ENCODE measurements at regions not wholly inside any gene's neighbourhood (a gene's known extent, or its start where the extent isn't known, plus 50 kb on each side); places are given as distances from the start of the nearest gene placed in this dataset.
A peak's percentile ranks its signal among the peaks of the same experiment; 100 is the strongest.

DNA sequence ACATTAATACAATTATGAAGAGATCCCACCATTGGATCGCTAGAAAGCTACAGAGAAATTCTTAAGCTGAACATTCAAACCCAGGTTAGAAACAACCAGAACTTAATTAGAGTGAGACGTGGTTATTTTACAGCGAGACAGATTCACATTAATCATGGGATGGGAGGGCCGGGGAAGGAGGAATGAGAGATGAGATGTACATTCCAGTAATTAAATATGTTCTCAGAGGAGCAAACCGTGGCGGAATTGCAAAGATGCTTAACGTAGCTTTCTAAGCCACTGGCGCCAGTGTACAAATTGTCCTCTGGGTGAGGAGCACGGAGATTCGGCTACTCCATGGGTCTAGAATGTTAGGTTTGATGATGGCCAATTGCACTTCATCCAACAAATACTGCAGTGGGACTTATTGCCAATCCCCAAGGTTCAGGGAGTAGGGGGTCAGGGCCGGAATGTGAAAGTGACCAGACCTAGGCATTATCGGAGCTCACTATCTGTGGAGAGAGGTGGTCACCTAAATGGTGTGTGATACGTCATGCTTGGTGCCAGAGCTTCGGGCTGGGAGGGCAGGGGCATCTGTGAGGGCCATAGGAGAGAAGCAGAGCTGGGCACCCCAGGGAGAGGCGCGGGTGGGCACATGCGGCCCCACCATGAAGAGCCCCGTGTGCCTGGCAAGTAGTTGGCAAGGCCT lies 114.7 kb downstream of the EDN3 start:
- no peaks in the 10 kb centered on the region for H3K36me3 Mint-ChIP-seq
- H3K4me3 Mint-ChIP-seq, result no peak overlapping the region
- ATAC-seq (no peak), DNase-seq (ENCODE audit: low spot score in 2 of 2) (no peak)
- no peaks in the 10 kb centered on the region for H3K4me1 Mint-ChIP-seq
- H3K9me3 Mint-ChIP-seq, result no peaks in the 10 kb centered on the region
- no peak overlapping the region for H3K27ac Mint-ChIP-seq

DNA sequence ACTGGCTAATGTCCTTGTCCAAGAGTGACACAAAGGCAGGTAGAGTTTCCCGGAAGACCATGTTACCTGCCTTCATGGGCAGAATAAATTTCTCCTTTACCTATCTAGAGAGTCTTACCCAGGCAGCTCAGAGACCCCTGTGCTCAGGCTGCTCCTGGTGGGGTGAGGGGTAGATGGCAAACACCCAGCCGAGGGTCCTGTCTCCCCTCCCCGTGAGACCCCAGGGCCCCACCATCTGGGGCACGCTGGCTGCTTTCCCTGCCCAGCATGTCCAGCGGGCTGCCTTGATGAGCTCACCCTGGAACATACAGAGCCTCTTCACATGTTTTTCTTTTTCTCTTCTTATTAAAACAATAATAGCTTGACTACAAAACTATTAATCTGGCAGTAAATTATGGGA lies 116.5 kb downstream of the EDN3 start:
- no peak for ATAC-seq
- no peak for DNase-seq (ENCODE audit: low spot score in 2 of 2)
- Mint-ChIP-seq H3K4me1 (no peaks in the 10 kb centered on the region), H3K9me3 (no peaks in the 10 kb centered on the region), H3K4me3 (no peak overlapping the region), H3K27ac (no peak overlapping the region), H3K36me3 (no peaks in the 10 kb centered on the region)

DNA sequence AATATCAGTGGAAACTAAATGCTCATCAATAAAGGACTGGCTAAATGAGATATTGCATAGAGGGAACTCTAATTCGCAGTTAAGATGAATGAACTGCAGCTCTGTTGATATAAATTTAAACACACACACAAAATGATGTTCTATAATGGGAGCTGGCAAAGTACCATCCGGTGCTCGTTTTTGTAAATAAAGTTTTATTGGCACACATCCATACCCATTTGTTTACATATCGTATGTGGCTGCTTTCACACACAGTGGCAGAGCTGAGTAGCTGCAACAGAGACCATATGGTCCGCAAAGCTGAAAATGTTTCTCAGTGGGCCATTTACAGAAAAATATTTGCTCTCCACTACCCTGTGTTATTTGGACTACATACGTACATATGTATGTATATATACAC lies 120.7 kb downstream of the EDN3 start:
- H3K9me3 Mint-ChIP-seq, result no peaks in the 10 kb centered on the region
- no peaks in the 10 kb centered on the region for H3K36me3 Mint-ChIP-seq
- H3K27ac Mint-ChIP-seq, result no peak overlapping the region
- ATAC-seq, result no peak
- no peak for DNase-seq (ENCODE audit: low spot score in 2 of 2)
- no peak overlapping the region for H3K4me3 Mint-ChIP-seq
- H3K4me1 Mint-ChIP-seq, result no peaks in the 10 kb centered on the region

DNA sequence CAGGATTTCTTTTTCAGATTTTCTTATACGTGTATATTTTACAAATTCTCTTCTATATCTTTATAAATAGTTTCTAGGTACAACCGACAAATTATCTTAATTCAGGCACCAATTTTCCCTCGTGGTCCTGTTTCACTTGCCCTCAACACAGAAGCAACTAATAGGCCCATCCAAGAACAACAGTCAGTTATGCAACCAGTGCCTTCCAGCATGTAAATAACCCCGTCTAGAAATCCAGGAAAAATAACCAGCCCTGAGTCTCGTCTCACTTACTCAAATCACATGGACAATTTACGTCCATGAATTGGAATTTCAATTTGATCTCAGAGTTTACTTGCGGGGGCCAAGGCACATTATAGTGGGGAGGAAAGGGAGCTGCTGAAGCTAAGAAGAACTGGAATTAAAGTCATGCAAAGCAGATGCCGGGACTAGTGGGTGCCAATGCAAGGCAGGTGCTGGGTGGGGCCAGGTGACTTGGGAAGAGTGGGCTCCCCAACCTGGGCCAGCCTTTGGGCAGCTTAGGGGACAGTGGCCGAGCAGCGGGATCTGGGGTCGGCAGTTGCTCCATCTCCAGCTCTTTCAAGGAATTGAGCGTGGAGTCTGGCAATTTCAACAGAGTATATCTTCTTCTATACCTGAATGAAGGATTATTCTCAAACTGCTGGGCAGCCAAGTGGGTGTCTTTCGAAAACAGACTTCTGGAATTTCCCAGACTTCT lies 121.7 kb downstream of the EDN3 start:
- H3K9me3 Mint-ChIP-seq, result no peaks in the 10 kb centered on the region
- ATAC-seq, result no peak
- no peaks in the 10 kb centered on the region for H3K4me1 Mint-ChIP-seq
- H3K4me3 Mint-ChIP-seq, result no peak overlapping the region
- DNase-seq (ENCODE audit: low spot score in 2 of 2), result no peak
- H3K27ac Mint-ChIP-seq, result no peak overlapping the region
- H3K36me3 Mint-ChIP-seq, result no peaks in the 10 kb centered on the region

DNA sequence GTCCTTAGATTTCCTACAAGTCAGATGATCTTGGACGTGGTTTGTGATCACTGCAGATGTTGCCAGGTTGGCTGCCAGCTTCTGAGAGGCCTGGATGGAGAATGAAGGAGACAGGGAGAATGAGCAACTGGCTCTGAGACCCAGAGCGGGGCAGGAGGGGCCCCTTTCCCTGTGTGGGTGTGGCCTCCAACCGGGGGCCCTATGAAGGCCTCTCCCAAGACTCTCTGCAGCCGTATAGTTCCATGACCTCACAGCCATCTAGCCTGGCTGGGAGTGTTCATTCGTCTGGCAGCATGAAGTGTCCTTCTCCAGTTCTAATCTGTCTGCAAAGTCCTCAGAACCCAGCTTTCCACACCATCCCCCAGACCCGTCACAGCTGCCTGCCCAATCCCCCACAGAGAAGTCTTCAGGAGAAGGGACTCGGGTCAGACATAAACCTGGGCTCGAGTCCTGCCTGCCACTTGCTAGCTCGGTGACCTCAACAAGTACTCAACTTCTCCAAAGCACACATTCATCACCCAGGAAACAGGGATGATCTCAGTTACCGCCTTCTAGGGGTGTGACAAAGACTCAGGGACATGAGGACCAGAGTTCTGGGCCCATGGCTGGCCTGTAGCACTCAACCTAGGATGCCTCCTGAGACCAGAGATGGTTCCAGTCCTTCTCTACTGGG lies 122.6 kb downstream of the EDN3 start:
- Mint-ChIP-seq H3K27ac (no peak overlapping the region), H3K36me3 (no peaks in the 10 kb centered on the region), H3K4me1 (no peaks in the 10 kb centered on the region), H3K4me3 (no peak overlapping the region), H3K9me3 (no peaks in the 10 kb centered on the region)
- DNase-seq (ENCODE audit: low spot score in 2 of 2), result no peak
- ATAC-seq, result peak; percentile 4

DNA sequence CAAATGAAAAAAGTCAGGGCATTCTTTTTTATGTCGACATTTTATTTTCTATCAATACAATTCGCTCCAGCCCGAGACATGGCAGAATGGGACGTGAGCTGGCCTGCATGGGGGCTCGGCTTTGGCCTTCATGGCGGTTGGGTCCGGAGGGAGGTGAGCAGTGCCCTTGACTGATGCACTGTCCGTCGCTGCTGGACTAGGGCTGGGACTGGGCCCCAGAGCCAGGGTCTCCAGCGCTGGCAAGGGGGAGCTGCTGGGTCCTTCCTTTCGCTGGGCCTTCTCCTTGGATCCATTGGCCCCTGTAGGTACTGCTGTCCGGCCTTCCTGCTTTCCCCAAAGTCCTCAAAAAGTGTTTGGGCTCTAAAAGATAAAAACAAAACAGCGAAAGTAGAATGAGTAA lies 124.6 kb downstream of the EDN3 start:
- ATAC-seq (no peak), DNase-seq (ENCODE audit: low spot score in 2 of 2) (no peak)
- Mint-ChIP-seq H3K36me3 (no peaks in the 10 kb centered on the region), H3K4me1 (peaks cover 16% of the 10 kb centered on the region), H3K4me3 (no peak overlapping the region), H3K27ac (no peak overlapping the region), H3K9me3 (no peaks in the 10 kb centered on the region)

DNA sequence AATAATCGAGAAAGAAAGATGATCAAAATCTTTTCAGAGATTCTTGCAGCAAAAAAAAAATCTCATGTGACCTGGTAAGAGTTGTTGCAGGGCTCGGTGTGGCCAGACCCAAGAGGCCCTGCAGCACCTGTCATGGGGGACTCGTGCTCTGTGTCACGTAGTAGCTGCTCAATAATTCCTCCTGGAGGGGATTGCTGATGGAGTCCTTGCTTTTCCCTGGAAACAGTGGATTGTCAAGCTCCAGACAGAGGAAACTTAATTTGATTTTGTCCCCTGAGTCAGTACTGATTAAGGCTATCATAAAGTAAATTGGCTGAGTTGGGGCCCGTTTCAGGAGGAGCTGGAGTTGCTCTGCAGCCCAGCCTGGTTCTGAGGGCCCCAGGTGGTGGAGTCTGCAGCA lies 125.2 kb downstream of the EDN3 start:
- Mint-ChIP-seq H3K4me1 (peaks cover 16% of the 10 kb centered on the region), H3K27ac (no peak overlapping the region), H3K9me3 (no peaks in the 10 kb centered on the region), H3K4me3 (no peak overlapping the region), H3K36me3 (no peaks in the 10 kb centered on the region)
- DNase-seq (ENCODE audit: low spot score in 2 of 2) (no peak), ATAC-seq (no peak)

DNA sequence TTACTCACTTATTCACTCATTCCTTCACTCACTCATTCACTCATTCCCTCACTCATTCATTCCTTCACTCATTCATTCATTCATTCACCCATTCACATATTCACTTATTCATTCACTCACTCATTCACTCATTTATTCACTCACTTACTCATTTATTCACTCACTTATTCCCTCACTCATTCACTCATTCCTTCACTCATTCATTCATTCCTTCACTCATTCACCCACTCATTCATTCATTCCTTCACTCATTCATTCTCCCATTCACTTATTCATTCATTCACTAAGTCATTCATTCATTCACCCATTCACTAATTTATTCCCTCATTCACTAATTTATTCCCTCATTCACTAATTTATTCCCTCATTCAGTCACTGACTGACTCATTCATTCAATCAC lies 127.6 kb downstream of the EDN3 start:
- Mint-ChIP-seq H3K4me1 (peaks cover 16% of the 10 kb centered on the region), H3K27ac (no peak overlapping the region), H3K9me3 (no peaks in the 10 kb centered on the region), H3K4me3 (no peak overlapping the region), H3K36me3 (no peaks in the 10 kb centered on the region)
- DNase-seq (ENCODE audit: low spot score in 2 of 2), result no peak
- ATAC-seq, result no peak

DNA sequence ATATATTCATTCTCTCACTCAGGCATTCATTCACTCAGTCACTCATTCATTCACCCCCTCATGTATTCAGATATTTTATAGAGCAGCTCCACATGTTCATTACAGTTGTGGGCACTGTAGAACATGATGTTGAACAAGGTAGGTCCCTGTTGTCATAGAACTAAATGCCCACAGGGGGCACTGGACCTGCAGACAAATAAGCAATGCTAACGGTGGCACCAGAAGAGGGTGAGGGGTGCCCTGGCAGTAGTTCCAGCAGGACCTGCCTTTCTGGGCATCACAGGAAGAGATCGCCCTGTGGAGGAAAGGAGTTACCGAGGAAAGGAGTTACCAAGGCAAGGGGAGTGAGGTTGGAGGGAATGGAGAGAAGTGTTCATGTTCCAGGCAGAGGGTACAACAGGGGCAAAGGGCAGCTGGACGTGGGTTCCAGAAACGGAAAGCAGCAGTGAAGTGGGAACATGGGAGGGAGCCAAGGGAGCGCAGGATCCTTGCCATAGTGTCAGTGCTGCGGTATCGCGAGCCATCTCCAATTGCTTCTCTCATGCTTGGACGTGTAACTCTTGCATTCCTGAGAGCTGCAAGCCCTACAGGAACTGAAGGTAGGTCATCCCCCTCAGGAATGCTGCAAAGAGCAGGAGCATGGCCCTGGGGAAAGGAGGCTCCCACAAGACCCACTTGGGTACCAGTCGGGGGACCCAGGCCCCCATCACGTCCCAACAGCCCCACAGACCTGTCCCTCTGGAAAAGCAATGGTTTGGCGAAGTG lies 128.2 kb downstream of the EDN3 start:
- Mint-ChIP-seq H3K27ac (no peak overlapping the region), H3K36me3 (no peaks in the 10 kb centered on the region), H3K4me3 (peak overlapping the region; percentile 43), H3K4me1 (peaks cover 16% of the 10 kb centered on the region), H3K9me3 (no peaks in the 10 kb centered on the region)
- ATAC-seq (no peak), DNase-seq (ENCODE audit: low spot score in 2 of 2) (no peak)

DNA sequence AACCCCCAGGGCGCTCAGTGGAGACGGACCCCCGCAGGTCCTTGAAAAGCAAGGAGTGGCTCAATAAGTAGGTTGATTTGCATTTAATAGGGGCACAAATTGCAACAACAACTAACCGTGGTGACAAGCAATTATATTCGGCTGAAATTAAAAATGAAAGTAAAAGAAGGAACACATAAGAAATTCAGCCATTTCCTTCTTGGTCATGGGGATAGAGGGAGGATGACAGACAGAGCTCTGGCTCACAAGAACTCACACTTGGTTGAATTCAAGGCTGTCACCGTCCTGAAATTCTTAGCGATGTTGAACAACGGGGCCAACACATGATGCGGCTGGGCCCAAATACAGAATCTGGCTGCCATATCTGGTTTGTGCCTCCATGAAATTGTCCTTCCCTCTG lies 129.0 kb downstream of the EDN3 start:
- DNase-seq (ENCODE audit: low spot score in 2 of 2), result no peak
- no peak for ATAC-seq
- Mint-ChIP-seq H3K27ac (no peak overlapping the region), H3K4me1 (peaks cover 16% of the 10 kb centered on the region), H3K36me3 (no peaks in the 10 kb centered on the region), H3K9me3 (no peaks in the 10 kb centered on the region), H3K4me3 (peak overlapping the region; percentile 43)

DNA sequence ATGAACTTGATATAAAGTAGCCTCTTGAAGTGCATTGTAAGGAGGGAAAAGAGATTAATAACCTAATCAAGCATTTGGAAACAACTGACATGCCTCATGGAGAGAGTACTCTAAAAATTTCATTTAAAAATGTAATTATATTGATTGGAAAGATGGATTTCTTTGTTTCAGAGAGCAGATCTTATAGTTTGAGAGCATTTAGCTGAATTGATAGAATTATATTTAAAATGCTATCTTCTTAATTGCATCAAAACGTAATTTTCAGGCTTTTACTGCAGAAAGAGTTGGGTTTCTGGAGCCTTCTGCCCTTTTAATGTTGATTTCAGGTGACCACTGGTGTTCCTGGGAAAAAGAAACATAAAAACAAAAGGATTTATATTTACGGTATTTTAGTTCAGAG lies 130.6 kb downstream of the EDN3 start:
- peaks cover 16% of the 10 kb centered on the region for H3K4me1 Mint-ChIP-seq
- no peaks in the 10 kb centered on the region for H3K36me3 Mint-ChIP-seq
- H3K4me3 Mint-ChIP-seq, result no peak overlapping the region
- H3K9me3 Mint-ChIP-seq, result no peaks in the 10 kb centered on the region
- no peak overlapping the region for H3K27ac Mint-ChIP-seq
- DNase-seq (ENCODE audit: low spot score in 2 of 2) (no peak), ATAC-seq (no peak)

DNA sequence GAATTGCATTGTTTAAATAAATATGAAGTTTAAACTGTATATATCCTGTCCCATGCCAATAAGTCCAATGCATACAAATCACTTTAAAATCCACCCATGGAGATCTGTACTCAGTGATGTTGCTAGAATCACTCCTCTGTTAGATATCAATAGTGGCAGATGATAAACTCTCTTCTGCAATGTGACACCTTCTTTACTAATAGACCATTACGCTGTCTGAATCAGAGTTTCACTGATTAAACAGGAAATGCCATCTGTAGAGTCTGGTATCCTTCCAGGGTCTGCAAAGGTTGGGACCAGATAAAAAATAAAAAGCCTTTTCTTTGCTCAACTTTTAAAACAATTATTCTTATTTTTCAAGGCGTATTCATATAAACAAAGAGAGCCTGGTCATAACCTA lies 134.5 kb downstream of the EDN3 start:
- Mint-ChIP-seq H3K4me1 (no peaks in the 10 kb centered on the region), H3K36me3 (no peaks in the 10 kb centered on the region), H3K4me3 (no peak overlapping the region), H3K9me3 (no peaks in the 10 kb centered on the region), H3K27ac (no peak overlapping the region)
- DNase-seq (ENCODE audit: low spot score in 2 of 2) (no peak), ATAC-seq (no peak)

DNA sequence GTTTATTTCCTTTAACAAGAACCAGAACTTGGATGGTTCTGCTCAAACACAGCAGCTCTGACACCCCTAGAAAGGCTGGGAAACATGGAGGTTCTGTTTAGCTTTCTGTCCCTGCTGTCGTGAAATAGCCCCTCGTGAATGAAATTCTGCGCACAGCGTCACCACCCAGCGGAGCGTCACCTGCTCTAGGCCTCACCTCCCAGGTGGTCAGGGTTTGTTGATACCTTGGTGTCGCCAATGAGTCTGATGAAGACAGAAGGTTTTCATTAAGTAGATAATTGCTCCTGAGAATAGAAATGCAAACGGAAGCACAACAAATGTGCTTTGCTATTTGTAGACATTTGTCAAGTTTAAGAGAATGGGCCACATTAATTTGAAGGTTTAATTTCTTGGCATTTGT lies 135.1 kb downstream of the EDN3 start:
- Mint-ChIP-seq H3K4me3 (no peak overlapping the region), H3K27ac (no peak overlapping the region), H3K9me3 (no peaks in the 10 kb centered on the region), H3K36me3 (no peaks in the 10 kb centered on the region), H3K4me1 (no peaks in the 10 kb centered on the region)
- no peak for ATAC-seq
- DNase-seq (ENCODE audit: low spot score in 2 of 2), result no peak

DNA sequence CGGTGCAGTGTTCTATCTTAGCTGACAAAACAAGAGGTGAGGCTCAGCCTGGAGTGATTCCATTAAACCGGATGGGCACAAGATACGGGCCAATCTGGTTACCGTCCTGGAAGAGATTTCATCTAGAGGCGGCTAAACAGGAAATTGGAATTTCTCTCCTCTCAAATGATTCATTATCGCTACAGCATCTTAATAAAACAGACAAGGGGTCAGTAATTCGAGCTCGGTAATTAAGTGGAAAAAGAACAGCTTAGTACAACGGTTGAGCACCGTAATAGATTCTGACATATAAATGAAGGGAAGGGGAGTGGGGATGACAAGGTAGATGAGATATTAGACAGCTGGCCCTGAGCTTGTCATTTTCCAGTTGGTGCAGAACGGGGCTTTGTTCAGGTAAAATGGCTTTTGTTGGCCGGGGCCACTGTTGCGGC lies 137.2 kb downstream of the EDN3 start:
- Mint-ChIP-seq H3K4me3 (no peak overlapping the region), H3K36me3 (no peaks in the 10 kb centered on the region), H3K9me3 (no peaks in the 10 kb centered on the region), H3K27ac (no peak overlapping the region), H3K4me1 (no peaks in the 10 kb centered on the region)
- DNase-seq (ENCODE audit: low spot score in 2 of 2) (no peak), ATAC-seq (no peak)

DNA sequence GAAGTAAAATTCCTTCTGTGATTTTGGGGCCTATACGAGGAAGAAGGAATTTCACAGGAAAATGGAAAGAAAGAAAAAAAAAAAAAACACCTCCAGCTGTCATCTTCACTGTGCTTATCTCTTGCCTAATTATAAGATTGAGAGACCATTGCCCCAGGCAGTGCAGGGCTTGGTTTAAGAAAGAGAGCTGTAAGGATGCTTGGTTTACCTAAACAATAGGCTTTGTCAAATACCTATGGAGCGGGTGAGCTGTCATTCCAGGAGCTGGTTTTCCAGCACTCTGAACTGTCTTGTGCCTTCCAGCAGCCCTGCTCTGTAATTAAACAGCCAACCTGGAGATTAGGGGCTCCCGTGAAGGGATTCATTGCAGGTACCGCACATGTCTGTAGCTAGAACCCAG lies 137.8 kb downstream of the EDN3 start:
- Mint-ChIP-seq H3K27ac (no peak overlapping the region), H3K4me1 (no peaks in the 10 kb centered on the region), H3K9me3 (no peaks in the 10 kb centered on the region), H3K36me3 (no peaks in the 10 kb centered on the region), H3K4me3 (no peak overlapping the region)
- ATAC-seq (no peak), DNase-seq (ENCODE audit: low spot score in 2 of 2) (no peak)

All from stimulated activated effector memory CD8-positive, alpha-beta T cell treated with anti-CD3 and anti-CD28 coated beads, Interleukin-12 subunit alpha, Interleukin-12 subunit beta, amount 100 ng/mL, for 72 hours (primary cell).